ENCODE measurements at regions not wholly inside any gene's neighbourhood (a gene's known extent, or its start where the extent isn't known, plus 50 kb on each side); places are given as distances from the start of the nearest gene placed in this dataset.

- TF ChIP-seq CTCF (IDR thresholded peaks at IDR 0.05; ENCODE audit: insufficient read depth, low read length) (no peak), POLR2AphosphoS5 (IDR thresholded peaks at IDR 0.05; ENCODE audit: low read depth) (no peak)
Measured at GRCh38 chr12:45629292-45629691, 100.2 kb upstream of the ARID2 start.

Data from HL-60 (cell line).